SK-N-SH treated with all-trans-retinoic acid at 6 μM for 48 hours (cell line): ENCODE measurements at regions not wholly inside any gene's neighbourhood (a gene's known extent, or its start where the extent isn't known, plus 50 kb on each side); places are given as distances from the start of the nearest gene placed in this dataset.

Source experiments
- CREB5 ChIP-seq: fragments of 250-450 bp; sonication (Bioruptor Pico); IDR thresholded peaks from 2 replicates; pipeline ENCODE4 v1.5.1; 2020; ENCODE audit warnings: low read depth, mild to moderate bottlenecking, moderate library complexity
- CSDC2 ChIP-seq: fragments of 250-450 bp; sonication (Bioruptor Pico); IDR thresholded peaks from 2 replicates; pipeline ENCODE4 v1.5.0; 2020; ENCODE audit warnings: mild to moderate bottlenecking, moderate library complexity
- ESRRG ChIP-seq: fragments of 250-450 bp; sonication (Bioruptor Pico); IDR thresholded peaks from 2 replicates; pipeline ENCODE4 v1.6.1; 2021; ENCODE audit warnings: mild to moderate bottlenecking
- ISL1 ChIP-seq: fragments of 250-450 bp; sonication (Bioruptor Pico); IDR thresholded peaks from 2 replicates; pipeline ENCODE4 v2.1.2; 2022; ENCODE audit warnings: mild to moderate bottlenecking, moderate library complexity
- OSR1 ChIP-seq: fragments of 250-450 bp; sonication (Bioruptor Pico); IDR thresholded peaks from 2 replicates; pipeline ENCODE4 v1.8.0; 2022; ENCODE audit warnings: moderate library complexity, mild to moderate bottlenecking, inconsistent platforms
- PATZ1 ChIP-seq: fragments of 250-450 bp; sonication (Bioruptor Pico); IDR thresholded peaks from 2 replicates; pipeline ENCODE4 v1.8.0; 2020; ENCODE audit warnings: mild to moderate bottlenecking, moderate library complexity, borderline replicate concordance
- PPARA ChIP-seq: fragments of 250-450 bp; sonication (Bioruptor Pico); IDR thresholded peaks from 2 replicates; pipeline ENCODE4 v1.5.0; 2020; ENCODE audit warnings: mild to moderate bottlenecking, borderline replicate concordance
- TCF4 ChIP-seq: fragments of 250-450 bp; sonication (Bioruptor Pico); IDR thresholded peaks from 2 replicates; pipeline ENCODE4 v1.8.0; 2021; ENCODE audit warnings: mild to moderate bottlenecking, moderate library complexity, borderline replicate concordance
- TOX ChIP-seq: fragments of 250-450 bp; sonication (Bioruptor Pico); IDR thresholded peaks from 2 replicates; pipeline ENCODE4 v1.8.0; 2021; ENCODE audit warnings: mild to moderate bottlenecking, moderate library complexity, borderline replicate concordance
- ZFP30 ChIP-seq: fragments of 450-650 bp; formaldehyde crosslinking; IDR thresholded peaks from 2 replicates; pipeline ENCODE4 v1.5.0; 2022; ENCODE audit warnings: mild to moderate bottlenecking, moderate library complexity
- ZNF565 ChIP-seq: fragments of 450-650 bp; formaldehyde crosslinking; conservative IDR thresholded peaks from 2 replicates; pipeline ENCODE4 v1.5.0; 2020; ENCODE audit warnings: low read depth, mild to moderate bottlenecking, moderate library complexity
- ZNF70 ChIP-seq: fragments of 450-650 bp; formaldehyde crosslinking; IDR thresholded peaks from 2 replicates; pipeline ENCODE4 v1.5.0; 2020; ENCODE audit warnings: mild to moderate bottlenecking, moderate library complexity

GRCh38 chr4:89653012-89653411 lies 183.9 kb downstream of the SNCA start:
- no peak for TF ChIP-seq ZNF565 (CRISPR knock-in tag)
- no peak for TF ChIP-seq ESRRG (CRISPR knock-in tag)
- no peak for TF ChIP-seq CREB5 (CRISPR knock-in tag)
- TF ChIP-seq TOX (CRISPR knock-in tag) = no peak
- no peak for TF ChIP-seq ZNF70 (CRISPR knock-in tag)
- TF ChIP-seq PATZ1 (CRISPR knock-in tag) = no peak
- no peak for TF ChIP-seq ZFP30 (CRISPR knock-in tag)
- no peak for TF ChIP-seq TCF4 (CRISPR knock-in tag)
- no peak for TF ChIP-seq CSDC2 (CRISPR knock-in tag)
- no peak for TF ChIP-seq PPARA (CRISPR knock-in tag)
- no peak for TF ChIP-seq OSR1 (CRISPR knock-in tag)
- TF ChIP-seq ISL1 (CRISPR knock-in tag) = no peak
